T-helper 1 cell treated with Interleukin-12 subunit alpha and Interleukin-12 subunit beta and Interleukin-4 antibody, amounts not matched to agents 30 μg/mL and 1 μg/mL, for 36 hours (primary cell): ENCODE measurements at regions not wholly inside any gene's neighbourhood (a gene's known extent, or its start where the extent isn't known, plus 50 kb on each side); places are given as distances from the start of the nearest gene placed in this dataset.

Experiments used
- H3K27ac Mint-ChIP-seq: one replicate; pipeline ENCODE4 v1.8.0; 2021; ENCODE audit warnings: mild to moderate bottlenecking, mixed read lengths
- H3K27me3 Mint-ChIP-seq: one replicate; pipeline ENCODE4 v1.8.0; 2021; ENCODE audit warnings: low read depth, mixed read lengths
- H3K36me3 Mint-ChIP-seq: one replicate; pipeline ENCODE4 v1.8.0; 2021; ENCODE audit warnings: low read depth, mixed read lengths
- H3K4me1 Mint-ChIP-seq: one replicate; pipeline ENCODE4 v1.8.0; 2021; ENCODE audit warnings: low read depth, mixed read lengths
- H3K4me3 Mint-ChIP-seq: one replicate; pipeline ENCODE4 v1.8.0; 2021; ENCODE audit warnings: mild to moderate bottlenecking, moderate library complexity, mixed read lengths
- H3K9me3 Mint-ChIP-seq: one replicate; pipeline ENCODE4 v1.8.0; 2021; ENCODE audit warnings: mixed read lengths

DNA sequence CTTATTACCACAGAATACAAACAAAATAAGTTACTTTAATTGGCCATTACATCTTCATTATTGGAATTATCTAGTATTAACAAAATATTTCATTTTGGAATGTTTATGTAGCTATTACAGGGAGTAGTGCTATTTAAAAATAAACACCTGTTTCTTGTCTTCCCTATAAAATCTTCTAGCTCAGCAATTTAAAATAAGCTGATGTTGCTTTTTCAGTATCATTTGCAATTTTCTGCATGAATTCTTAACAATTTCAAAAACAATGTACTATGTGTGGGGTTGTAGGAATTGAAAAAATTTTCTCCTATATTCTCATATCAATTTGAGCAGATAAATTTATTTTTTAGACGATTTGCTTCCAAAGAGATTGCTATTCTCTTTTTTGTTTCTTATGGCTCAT, 1251.3 kb upstream of the CRIM1 start:
- H3K9me3 Mint-ChIP-seq, result no peaks in the 10 kb centered on the region
- no peak overlapping the region for H3K27ac Mint-ChIP-seq
- no peaks in the 10 kb centered on the region for H3K27me3 Mint-ChIP-seq
- no peak overlapping the region for H3K4me3 Mint-ChIP-seq
- H3K36me3 Mint-ChIP-seq, result no peaks in the 10 kb centered on the region
- H3K4me1 Mint-ChIP-seq, result no peaks in the 10 kb centered on the region

DNA sequence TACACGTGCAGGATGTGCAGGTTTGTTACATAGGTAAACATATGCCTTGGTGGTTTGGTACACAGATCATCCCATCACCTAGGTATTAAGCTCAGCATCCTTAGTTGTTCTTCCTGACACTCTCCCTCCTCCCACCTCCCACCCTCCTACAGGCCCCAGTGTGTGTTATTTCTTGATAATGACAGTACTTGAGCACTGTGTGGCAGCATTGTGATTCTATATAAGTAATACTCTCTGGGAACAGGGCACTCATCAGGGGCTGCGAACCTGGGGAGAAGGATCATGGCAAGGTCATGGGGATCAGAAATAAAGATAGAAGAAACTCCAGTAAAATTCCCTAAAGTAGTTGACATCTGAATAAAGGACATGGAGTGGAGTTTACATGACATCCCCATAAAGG, 1256.2 kb upstream of the CRIM1 start:
- H3K9me3 Mint-ChIP-seq, result no peaks in the 10 kb centered on the region
- no peak overlapping the region for H3K4me3 Mint-ChIP-seq
- no peak overlapping the region for H3K27ac Mint-ChIP-seq
- no peaks in the 10 kb centered on the region for H3K4me1 Mint-ChIP-seq
- H3K36me3 Mint-ChIP-seq, result no peaks in the 10 kb centered on the region
- H3K27me3 Mint-ChIP-seq, result no peaks in the 10 kb centered on the region

DNA sequence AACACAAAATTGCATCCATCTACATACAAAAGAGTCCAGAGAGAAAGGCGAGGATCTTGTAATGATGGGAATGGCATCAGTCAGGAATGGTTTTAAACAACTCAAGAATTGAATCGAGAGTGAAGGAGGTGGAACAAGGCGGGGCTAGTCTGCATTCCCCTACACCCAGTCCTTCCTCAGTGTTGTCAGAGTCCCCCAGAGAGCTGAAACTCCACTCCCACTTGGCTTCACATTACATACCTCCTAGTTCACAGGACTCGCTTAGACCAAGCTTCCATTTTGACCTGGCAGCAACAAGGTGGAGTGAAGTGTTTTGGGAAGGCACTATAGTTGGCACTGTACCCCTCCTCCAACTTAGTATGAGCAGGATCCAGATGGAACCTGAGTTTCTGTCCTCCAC, 1273.5 kb upstream of the CRIM1 start:
- Mint-ChIP-seq H3K36me3 (no peaks in the 10 kb centered on the region), H3K27ac (no peak overlapping the region), H3K27me3 (no peaks in the 10 kb centered on the region), H3K4me3 (no peak overlapping the region), H3K4me1 (no peaks in the 10 kb centered on the region), H3K9me3 (peaks cover 3% of the 10 kb centered on the region)

DNA sequence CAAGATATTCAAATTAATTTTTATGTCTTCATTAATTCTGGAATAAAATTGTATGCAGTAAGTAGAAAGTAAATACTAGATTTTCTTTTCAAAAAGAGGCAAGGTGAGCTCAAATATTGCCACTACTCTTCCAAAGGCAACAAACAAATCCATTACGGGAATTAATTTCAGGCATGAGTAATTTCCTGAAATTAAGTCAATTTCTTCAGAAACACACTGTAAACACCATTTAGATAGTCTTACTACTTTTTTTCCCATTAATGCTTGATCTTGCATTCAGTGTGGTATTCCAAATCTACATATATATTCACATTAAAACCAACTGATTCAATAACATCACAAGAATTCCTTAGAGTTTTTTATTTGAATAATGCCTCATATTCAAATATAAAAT, 1274.0 kb upstream of the CRIM1 start:
- Mint-ChIP-seq H3K36me3 (no peaks in the 10 kb centered on the region), H3K27ac (no peak overlapping the region), H3K4me1 (no peaks in the 10 kb centered on the region), H3K4me3 (no peak overlapping the region), H3K9me3 (no peaks in the 10 kb centered on the region), H3K27me3 (no peaks in the 10 kb centered on the region)

DNA sequence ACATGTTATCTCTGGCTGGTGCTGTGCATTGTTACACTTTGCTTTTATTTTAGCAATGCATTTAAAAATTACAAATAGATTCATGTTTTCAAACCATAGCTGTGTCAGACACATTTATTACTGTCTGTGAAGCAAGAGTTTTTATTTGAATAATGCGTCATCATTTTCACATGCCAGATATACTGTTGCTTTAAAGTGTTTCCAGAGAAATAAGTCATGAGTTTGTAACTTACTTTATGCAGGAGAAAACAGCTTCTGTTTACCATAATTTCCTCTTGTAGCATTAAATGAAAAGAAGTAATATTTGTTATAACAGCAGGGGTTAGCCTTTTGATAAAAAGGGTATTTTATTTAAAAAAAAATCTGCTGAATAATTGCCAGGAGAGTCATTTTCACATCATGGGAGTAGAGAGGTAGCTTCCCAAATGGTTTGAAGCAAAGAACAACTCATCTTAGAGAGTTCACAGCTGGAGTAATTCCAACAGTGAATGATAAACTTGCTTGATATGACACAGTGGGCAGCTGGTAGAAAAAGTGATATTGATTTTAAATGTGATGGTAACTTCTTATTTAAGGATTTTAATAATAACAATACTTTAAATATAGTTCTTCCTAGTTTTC, 1274.5 kb upstream of the CRIM1 start:
- Mint-ChIP-seq H3K9me3 (no peaks in the 10 kb centered on the region), H3K4me3 (no peak overlapping the region), H3K36me3 (no peaks in the 10 kb centered on the region), H3K4me1 (no peaks in the 10 kb centered on the region), H3K27me3 (no peaks in the 10 kb centered on the region), H3K27ac (no peak overlapping the region)

DNA sequence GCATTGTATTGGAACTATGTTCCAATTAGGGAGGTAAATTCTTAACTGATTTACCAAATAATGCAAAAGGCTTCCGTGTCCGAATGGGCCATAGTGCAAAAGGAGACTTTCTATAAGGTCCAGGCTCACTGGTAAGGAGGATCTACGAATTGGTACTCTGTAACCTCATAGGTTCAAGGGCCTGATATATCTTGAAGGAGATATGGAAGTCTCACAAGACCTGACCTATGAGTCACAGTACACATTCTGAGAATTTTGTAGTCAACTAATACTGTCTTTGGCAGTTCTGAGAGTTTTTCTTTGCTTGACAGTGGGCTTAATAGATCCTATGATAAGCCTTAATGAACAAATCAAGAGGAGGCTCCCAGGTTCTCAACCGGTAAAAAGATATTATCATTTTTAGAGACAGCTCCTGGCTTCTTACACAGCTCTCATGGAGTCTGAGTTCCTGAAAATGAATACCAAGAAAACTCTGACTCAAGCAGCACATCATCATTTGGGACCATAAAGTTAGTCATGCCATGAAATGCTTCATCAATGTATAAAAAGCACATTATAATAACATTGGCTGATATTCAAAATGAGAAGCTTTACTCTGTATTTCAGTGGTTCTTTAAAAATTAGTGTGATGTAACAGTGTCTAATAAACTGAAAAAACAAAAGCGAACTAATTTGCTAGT, 1275.2 kb upstream of the CRIM1 start:
- Mint-ChIP-seq H3K27me3 (no peaks in the 10 kb centered on the region), H3K9me3 (no peaks in the 10 kb centered on the region), H3K4me3 (no peak overlapping the region), H3K4me1 (no peaks in the 10 kb centered on the region), H3K27ac (no peak overlapping the region), H3K36me3 (no peaks in the 10 kb centered on the region)

DNA sequence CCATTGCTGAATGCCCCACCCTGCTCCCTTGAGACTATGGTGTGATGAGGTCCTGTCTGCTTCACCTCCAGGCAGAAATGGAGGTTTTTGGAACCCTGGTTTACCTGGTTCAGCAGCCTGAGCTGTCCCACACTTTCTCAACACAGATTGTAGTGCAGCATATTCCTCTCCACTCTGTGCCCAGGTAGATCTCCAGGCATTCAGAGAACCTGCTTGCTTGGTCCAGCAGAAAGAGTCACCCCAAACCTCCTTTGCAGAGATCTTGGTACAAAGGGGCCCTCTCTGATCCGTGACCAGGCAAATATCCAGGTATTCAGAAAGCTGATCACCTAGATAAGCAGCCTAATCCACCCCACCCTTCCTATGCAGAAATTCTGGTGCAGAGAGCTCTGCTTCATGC, 1288.2 kb upstream of the CRIM1 start:
- no peak overlapping the region for H3K27ac Mint-ChIP-seq
- no peak overlapping the region for H3K4me3 Mint-ChIP-seq
- H3K4me1 Mint-ChIP-seq, result no peaks in the 10 kb centered on the region
- H3K9me3 Mint-ChIP-seq, result peaks cover 8% of the 10 kb centered on the region
- H3K36me3 Mint-ChIP-seq, result no peaks in the 10 kb centered on the region
- no peaks in the 10 kb centered on the region for H3K27me3 Mint-ChIP-seq

DNA sequence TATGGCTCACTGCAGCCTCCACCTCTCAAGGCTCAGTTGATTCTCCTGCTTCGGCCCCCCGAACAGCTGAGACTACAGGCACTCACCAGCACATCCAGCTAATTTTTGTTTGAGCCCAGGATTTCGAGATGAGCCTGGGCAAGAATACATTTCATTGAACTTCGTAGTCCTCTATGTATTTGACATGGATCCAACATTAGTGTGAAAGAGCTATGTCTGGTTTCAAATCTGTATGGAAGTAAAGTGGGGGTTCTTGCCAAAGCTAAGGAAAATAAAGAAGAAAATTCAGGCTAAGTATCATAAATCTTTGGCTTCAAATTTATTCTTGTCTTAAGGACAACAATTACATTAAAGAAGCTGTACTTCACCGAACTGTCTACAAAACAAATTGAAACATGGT, 1291.7 kb upstream of the CRIM1 start:
- Mint-ChIP-seq H3K27me3 (no peaks in the 10 kb centered on the region), H3K4me3 (no peak overlapping the region), H3K36me3 (no peaks in the 10 kb centered on the region), H3K4me1 (no peaks in the 10 kb centered on the region), H3K27ac (no peak overlapping the region), H3K9me3 (peaks cover 8% of the 10 kb centered on the region)

DNA sequence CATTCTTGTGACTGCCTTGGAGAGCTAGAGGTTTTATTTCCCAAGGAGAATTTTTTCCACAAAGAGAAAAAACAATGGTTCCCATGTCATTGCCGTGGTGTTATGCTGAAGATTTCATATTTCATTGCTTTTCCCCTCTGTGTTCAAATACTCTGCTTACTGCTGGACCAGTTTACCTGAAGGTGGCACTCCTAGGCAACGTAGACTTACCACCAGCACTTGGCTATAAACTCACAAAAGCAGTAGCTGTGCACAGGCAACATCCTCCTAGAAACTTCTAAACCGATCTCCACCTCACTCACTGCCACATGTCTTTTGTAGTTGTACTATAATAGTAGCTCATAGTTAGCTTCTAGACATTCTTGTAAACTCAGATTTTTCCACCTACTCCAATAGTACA, 1319.7 kb upstream of the CRIM1 start:
- Mint-ChIP-seq H3K4me3 (no peak overlapping the region), H3K27ac (no peak overlapping the region), H3K27me3 (no peaks in the 10 kb centered on the region), H3K36me3 (no peaks in the 10 kb centered on the region), H3K9me3 (peaks cover 11% of the 10 kb centered on the region), H3K4me1 (no peaks in the 10 kb centered on the region)

DNA sequence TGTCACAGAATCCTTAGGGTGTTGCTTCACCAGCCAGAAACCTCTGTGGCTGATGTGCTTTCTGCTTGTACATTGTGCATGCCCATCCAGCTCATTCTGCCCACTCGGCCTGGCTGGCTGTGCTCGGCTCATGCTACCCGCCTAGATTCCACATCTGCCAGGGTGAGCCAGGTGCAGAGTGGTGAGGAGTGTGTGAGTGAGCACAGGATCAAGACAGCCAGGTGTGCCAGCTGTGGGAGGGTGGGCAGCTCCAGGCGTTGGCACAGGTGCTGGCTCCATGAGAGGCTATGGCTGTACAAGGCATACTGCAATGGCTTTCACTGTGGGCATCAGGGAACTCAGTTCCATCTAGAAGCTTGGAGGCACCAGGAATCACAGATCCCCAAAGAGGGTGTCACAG, 1321.8 kb upstream of the CRIM1 start:
- Mint-ChIP-seq H3K27me3 (no peaks in the 10 kb centered on the region), H3K9me3 (peaks cover 6% of the 10 kb centered on the region), H3K36me3 (no peaks in the 10 kb centered on the region), H3K4me3 (no peak overlapping the region), H3K27ac (no peak overlapping the region), H3K4me1 (no peaks in the 10 kb centered on the region)

DNA sequence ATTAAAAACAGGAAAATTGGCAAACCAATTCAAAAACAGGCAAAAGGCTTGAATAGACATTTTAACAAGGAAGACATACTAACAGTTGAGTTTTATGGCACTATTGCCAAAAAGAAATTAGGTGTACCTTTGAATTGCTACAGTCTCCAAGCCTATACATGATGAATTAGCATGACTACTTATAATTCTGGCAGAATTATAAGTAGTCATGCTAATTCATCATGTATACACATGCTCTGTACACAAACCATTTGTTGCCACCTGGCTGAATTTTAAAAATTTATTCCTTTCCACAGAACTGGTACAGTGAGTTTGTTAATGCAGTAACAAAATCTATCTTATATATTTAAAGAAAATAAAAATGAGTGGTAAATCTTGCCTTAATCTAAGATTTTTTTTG, 1332.0 kb upstream of the CRIM1 start:
- Mint-ChIP-seq H3K4me3 (no peak overlapping the region), H3K9me3 (no peaks in the 10 kb centered on the region), H3K36me3 (no peaks in the 10 kb centered on the region), H3K4me1 (no peaks in the 10 kb centered on the region), H3K27me3 (no peaks in the 10 kb centered on the region), H3K27ac (no peak overlapping the region)

DNA sequence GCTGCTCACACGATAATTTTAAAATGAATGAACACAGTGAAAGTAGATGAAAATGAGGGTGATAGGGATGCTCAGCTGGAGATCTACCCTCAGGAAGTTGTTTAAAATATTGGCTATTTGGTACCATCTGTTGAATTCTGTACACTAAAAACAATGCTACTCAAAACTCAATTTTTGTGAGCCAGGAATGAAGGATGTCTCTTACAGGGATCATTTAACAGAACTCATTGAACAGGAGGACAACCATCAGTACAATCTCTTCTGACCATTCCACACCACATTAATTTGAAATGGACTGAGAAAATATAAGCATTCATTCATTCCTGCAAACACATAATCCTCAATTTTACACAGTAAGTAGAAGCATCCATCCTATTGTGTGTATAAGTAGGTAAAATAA, 1355.1 kb upstream of the CRIM1 start:
- Mint-ChIP-seq H3K9me3 (no peaks in the 10 kb centered on the region), H3K36me3 (no peaks in the 10 kb centered on the region), H3K4me3 (no peak overlapping the region), H3K27ac (no peak overlapping the region), H3K27me3 (no peaks in the 10 kb centered on the region), H3K4me1 (no peaks in the 10 kb centered on the region)

DNA sequence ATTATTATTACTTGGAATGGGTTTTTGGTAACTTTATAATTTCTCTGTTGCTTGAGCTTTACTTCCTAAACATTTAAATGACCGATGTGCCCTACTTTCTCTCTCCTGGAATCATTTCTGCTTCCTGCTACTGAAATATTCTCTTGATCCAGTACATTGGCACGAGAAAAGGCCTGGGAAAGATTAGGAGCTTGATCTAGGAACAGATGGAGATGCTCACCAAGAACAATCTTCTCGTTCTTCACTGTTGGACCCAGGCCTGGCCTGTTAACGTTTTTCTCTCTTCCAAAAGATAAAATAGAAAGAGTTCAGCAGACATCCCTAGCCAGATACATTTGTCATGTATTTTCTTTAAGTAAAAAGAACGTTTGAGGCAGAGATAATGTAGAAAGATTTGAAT, 1356.8 kb upstream of the CRIM1 start:
- Mint-ChIP-seq H3K27me3 (no peaks in the 10 kb centered on the region), H3K4me1 (no peaks in the 10 kb centered on the region), H3K4me3 (no peak overlapping the region), H3K27ac (no peak overlapping the region), H3K9me3 (peaks cover 2% of the 10 kb centered on the region), H3K36me3 (no peaks in the 10 kb centered on the region)

DNA sequence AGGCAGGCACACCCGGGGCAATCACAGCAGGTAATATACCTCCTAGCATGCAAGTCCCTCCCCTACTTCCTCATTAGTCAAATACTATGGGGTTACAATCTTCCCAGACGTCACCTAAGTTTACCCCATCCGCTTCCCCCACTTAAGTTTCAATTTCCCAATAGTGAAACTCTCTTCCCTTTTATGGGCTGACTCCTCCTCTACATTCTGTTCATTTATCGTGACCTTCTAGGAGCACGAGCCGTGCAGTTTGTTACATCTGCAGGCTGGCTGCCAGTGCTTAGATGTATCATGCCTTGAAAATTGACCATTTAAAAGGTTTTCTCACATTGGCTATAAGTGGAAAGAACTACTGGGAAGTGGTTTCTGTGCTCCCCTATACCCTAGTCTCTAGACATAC, 1357.8 kb upstream of the CRIM1 start:
- Mint-ChIP-seq H3K27ac (no peak overlapping the region), H3K9me3 (peaks cover 4% of the 10 kb centered on the region), H3K27me3 (no peaks in the 10 kb centered on the region), H3K4me1 (no peaks in the 10 kb centered on the region), H3K36me3 (no peaks in the 10 kb centered on the region), H3K4me3 (no peak overlapping the region)

DNA sequence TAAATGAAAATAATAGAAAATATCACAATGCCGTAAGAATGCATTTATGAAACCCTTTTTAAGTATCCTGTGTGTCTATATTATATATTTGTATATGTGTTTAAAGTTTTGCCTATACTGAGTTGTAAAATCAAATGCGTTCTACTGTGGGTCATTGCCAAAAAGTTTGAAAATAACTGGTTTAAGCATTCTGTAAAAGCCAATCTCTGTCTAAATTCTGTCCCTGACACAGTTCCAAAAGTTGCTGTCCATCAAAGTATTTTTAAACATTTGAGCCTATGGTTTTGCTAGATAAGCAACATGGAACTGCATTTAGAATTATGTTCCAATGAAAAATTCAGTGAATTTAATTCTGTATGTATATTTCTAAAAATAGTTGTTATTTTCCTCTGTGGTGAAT, 1360.4 kb upstream of the CRIM1 start:
- no peaks in the 10 kb centered on the region for H3K36me3 Mint-ChIP-seq
- peaks cover 17% of the 10 kb centered on the region for H3K9me3 Mint-ChIP-seq
- H3K4me1 Mint-ChIP-seq, result no peaks in the 10 kb centered on the region
- no peak overlapping the region for H3K27ac Mint-ChIP-seq
- H3K27me3 Mint-ChIP-seq, result no peaks in the 10 kb centered on the region
- no peak overlapping the region for H3K4me3 Mint-ChIP-seq
